ENCODE measurements at regions not wholly inside any gene's neighbourhood (a gene's known extent, or its start where the extent isn't known, plus 50 kb on each side); places are given as distances from the start of the nearest gene placed in this dataset.

- no peak for DNase-seq
Measured at GRCh38 chr3:87175732-87176131, 51.4 kb upstream of the CHMP2B start.

- no peak for DNase-seq
Measured at GRCh38 chr3:87173776-87174175, 53.3 kb upstream of the CHMP2B start.

- DNase-seq: no peak
Measured at GRCh38 chr3:87173071-87173470, 54.0 kb upstream of the CHMP2B start.

- peak; percentile 18 for DNase-seq
Measured at GRCh38 chr3:87167628-87168456, 59.3 kb upstream of the CHMP2B start.

GRCh38 chr3:87164245-87164644, 62.9 kb upstream of the CHMP2B start:
- DNase-seq: no peak

GRCh38 chr3:87161851-87162250, 65.3 kb upstream of the CHMP2B start:
- no peak for DNase-seq

GRCh38 chr3:87161417-87161816, 65.7 kb upstream of the CHMP2B start:
- DNase-seq: no peak

- DNase-seq: no peak
Measured at GRCh38 chr3:87161013-87161412, 66.1 kb upstream of the CHMP2B start.

GRCh38 chr3:87158823-87159222, 68.3 kb upstream of the CHMP2B start:
- DNase-seq: no peak

- DNase-seq: no peak
Measured at GRCh38 chr3:87148020-87148419, 79.1 kb upstream of the CHMP2B start.

- DNase-seq: no peak
Measured at GRCh38 chr3:87147562-87147961, 79.5 kb upstream of the CHMP2B start.

- no peak for DNase-seq
Measured at GRCh38 chr3:87145553-87145952, 81.6 kb upstream of the CHMP2B start.

- DNase-seq: no peak
Measured at GRCh38 chr3:87136066-87136596, 91.0 kb upstream of the CHMP2B start.

GRCh38 chr3:87135412-87135811, 91.7 kb upstream of the CHMP2B start:
- no peak for DNase-seq

GRCh38 chr3:87132801-87133200, 94.3 kb upstream of the CHMP2B start:
- no peak for DNase-seq

- no peak for DNase-seq
Measured at GRCh38 chr3:87128006-87128405, 99.1 kb upstream of the CHMP2B start.

GRCh38 chr3:87127281-87127680, 99.8 kb upstream of the CHMP2B start:
- DNase-seq: no peak

GRCh38 chr3:87126321-87126720, 100.8 kb upstream of the CHMP2B start:
- DNase-seq: no peak

- no peak for DNase-seq
Measured at GRCh38 chr3:87125116-87125515, 102.0 kb upstream of the CHMP2B start.

GRCh38 chr3:87122766-87123165, 104.3 kb upstream of the CHMP2B start:
- DNase-seq: no peak

- DNase-seq: no peak
Measured at GRCh38 chr3:87121856-87122255, 105.3 kb upstream of the CHMP2B start.

- DNase-seq: no peak
Measured at GRCh38 chr3:87120881-87121280, 106.2 kb upstream of the CHMP2B start.

GRCh38 chr3:87120236-87120635, 106.9 kb upstream of the CHMP2B start:
- no peak for DNase-seq

GRCh38 chr3:87109465-87109864, 117.6 kb upstream of the CHMP2B start:
- no peak for DNase-seq
